Esophagus (tissue), 2 donors: ENCODE measurements at regions not wholly inside any gene's neighbourhood (a gene's known extent, or its start where the extent isn't known, plus 50 kb on each side); places are given as distances from the start of the nearest gene placed in this dataset.

Experiments used
- H3K27ac ChIP-seq, 2 donors: one replicate each; pipeline ENCODE4 v1.5.1; 2013; ENCODE audit warnings: low read depth in 2 of 2, mild to moderate bottlenecking in 2 of 2, inconsistent platforms in 1 of 2, low read length in 1 of 2, moderate library complexity in 1 of 2
- H3K27me3 ChIP-seq, 2 donors: one replicate each; pipeline ENCODE4 v1.6.1; 2013; ENCODE audit warnings: low read length in 2 of 2, control low read depth in 1 of 2, mild to moderate bottlenecking in 1 of 2; ENCODE audit not compliant: insufficient read depth in 2 of 2, control insufficient read depth in 1 of 2
- H3K36me3 ChIP-seq, 2 donors: one replicate each; pipeline ENCODE4 v1.6.1; 2013; ENCODE audit warnings: low read length in 1 of 2; ENCODE audit not compliant: control insufficient read depth in 2 of 2, insufficient read depth in 2 of 2
- H3K4me1 ChIP-seq, 2 donors: one replicate each; pipeline ENCODE4 v1.6.1; 2013; ENCODE audit warnings: low read length in 1 of 2; ENCODE audit not compliant: control insufficient read depth in 2 of 2, insufficient read depth in 2 of 2
- H3K4me3 ChIP-seq, 2 donors: one replicate each; pipeline ENCODE4 v1.5.1; 2013; ENCODE audit warnings: low read length in 2 of 2, mild to moderate bottlenecking in 2 of 2, low read depth in 1 of 2, moderate library complexity in 1 of 2
- H3K9me3 ChIP-seq, 2 donors: one replicate each; pipeline ENCODE4 v1.6.1; 2013; ENCODE audit warnings: mild to moderate bottlenecking in 2 of 2, low read depth in 1 of 2, low read length in 1 of 2, moderate library complexity in 1 of 2; ENCODE audit not compliant: control insufficient read depth in 2 of 2, insufficient read depth in 1 of 2
- WGBS, 2 donors: extraction: QIAGEN DNeasy Blood & Tissue Kit; methylation state at CpG; one replicate each; pipeline ENCODE4 v1.1.7; 2013; 5-methylcytosine and 5-hydroxymethylcytosine counted together
- donor health status: healthy with polysubstance abuse.
- donor health status: Bipolar disorder and iron deficiency.

GRCh38 chr2:220849433-220849832, 722.7 kb downstream of the EPHA4 start:
- WGBS, 2 donors, result 85 to 90% methylated on average over 5 of the region's 5 CpGs
- Histone ChIP-seq H3K36me3 (no peaks in the 10 kb centered on the region), H3K4me1 (no peaks in the 10 kb centered on the region), H3K4me3 (no peak overlapping the region), H3K27ac (no peak overlapping the region), H3K27me3 (no peaks in the 10 kb centered on the region), H3K9me3 (no peaks in the 10 kb centered on the region)

DNA sequence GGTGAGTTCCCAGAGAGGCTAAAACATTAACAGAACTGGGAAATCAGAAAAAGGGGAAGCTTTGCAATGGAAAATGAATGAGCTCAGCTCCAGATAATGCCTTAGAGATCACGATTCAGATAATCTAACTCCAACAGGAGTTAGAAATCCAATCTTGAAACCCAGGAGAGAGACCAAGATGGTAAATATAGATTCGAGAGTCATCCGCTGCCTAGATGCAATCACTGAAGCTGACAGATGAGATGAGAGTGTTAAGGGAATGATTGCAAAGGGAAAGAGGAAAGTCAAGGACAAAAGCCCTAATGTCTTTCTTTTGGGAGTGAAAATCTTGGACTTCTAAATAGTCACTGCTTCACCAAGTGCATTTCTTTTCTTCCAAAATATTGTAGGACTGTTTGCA, 722.0 kb downstream of the EPHA4 start:
- H3K36me3 ChIP-seq, result no peaks in the 10 kb centered on the region
- no peak overlapping the region for H3K27ac ChIP-seq
- no peaks in the 10 kb centered on the region for H3K27me3 ChIP-seq
- no peaks in the 10 kb centered on the region for H3K4me1 ChIP-seq
- WGBS, 2 donors, result 71 to 73% methylated on average over 3 of the region's 3 CpGs
- H3K9me3 ChIP-seq, result no peaks in the 10 kb centered on the region
- H3K4me3 ChIP-seq, result no peak overlapping the region

DNA sequence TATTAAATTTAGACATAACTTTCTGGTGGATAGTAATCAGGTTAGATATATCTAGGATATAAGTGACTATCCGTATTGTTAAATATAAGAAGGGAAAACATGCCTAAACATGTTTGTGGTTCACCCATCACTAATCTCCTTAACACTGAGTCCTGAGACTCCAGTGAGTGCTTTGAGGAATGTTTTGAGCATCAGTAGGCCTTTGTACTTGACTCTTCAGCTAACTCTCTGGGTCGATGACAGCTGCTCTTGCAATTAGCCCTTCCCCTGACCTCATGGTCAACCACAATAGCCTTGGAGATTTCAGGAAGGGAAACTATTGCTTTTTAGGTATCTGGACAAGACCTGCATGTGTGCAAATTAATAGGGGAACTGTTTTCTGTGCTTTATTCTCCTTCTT, 716.8 kb downstream of the EPHA4 start:
- no peaks in the 10 kb centered on the region for H3K9me3 ChIP-seq
- H3K27me3 ChIP-seq, result no peaks in the 10 kb centered on the region
- 37 to 59% methylated on average over 2 of the region's 2 CpGs for WGBS, 2 donors
- no peaks in the 10 kb centered on the region for H3K4me1 ChIP-seq
- no peak overlapping the region for H3K4me3 ChIP-seq
- no peak overlapping the region for H3K27ac ChIP-seq
- no peaks in the 10 kb centered on the region for H3K36me3 ChIP-seq

DNA sequence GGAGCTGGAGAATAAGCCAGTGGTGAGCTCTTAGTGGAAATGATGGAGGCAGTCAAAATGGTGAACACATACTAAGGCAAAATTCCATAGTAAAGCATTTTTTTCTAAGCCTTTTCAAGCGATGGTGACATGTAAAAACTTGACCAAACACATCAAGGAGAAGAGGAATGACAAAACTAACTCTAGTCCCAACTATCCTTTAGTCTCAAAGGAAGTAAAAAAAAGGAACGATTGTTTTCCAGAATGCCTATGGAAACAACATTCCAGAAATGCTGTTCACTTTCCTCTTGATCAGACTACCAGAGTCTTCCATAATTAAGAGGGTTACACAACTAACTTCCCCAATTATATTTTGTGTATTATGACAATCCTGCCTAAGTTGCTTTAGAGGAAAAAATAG, 715.6 kb downstream of the EPHA4 start:
- Histone ChIP-seq H3K36me3 (no peaks in the 10 kb centered on the region), H3K27ac (no peak overlapping the region), H3K4me1 (no peaks in the 10 kb centered on the region), H3K9me3 (no peaks in the 10 kb centered on the region), H3K27me3 (no peaks in the 10 kb centered on the region), H3K4me3 (no peak overlapping the region)
- 48 to 69% methylated on average over 2 of the region's 2 CpGs for WGBS, 2 donors

DNA sequence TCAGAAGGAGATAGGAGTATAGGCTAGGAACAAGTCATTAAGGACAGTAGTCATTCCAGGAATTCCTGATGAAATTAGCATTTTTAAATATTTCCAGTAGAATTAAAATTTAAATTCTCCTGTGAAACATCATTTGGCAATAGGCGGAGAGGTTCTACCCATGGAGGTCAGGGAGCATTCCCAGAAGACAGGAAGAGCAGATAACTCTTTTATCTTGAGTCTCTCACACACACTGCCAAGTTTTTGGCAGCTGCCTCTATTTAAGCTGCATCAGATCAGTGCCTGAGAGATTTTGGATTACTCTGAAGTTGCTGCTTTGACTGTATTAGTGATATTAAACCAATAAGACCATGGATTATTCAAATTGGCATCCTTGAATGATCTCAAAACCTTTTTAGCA, 714.7 kb downstream of the EPHA4 start:
- Histone ChIP-seq H3K27ac (no peak overlapping the region), H3K36me3 (no peaks in the 10 kb centered on the region), H3K4me3 (no peak overlapping the region), H3K27me3 (no peaks in the 10 kb centered on the region), H3K9me3 (no peaks in the 10 kb centered on the region), H3K4me1 (no peaks in the 10 kb centered on the region)
- 77 to 86% methylated on average over 1 of the region's 1 CpG for WGBS, 2 donors

- H3K9me3 ChIP-seq, result no peaks in the 10 kb centered on the region
- H3K27ac ChIP-seq, result no peak overlapping the region
- no peak overlapping the region for H3K4me3 ChIP-seq
- no peaks in the 10 kb centered on the region for H3K36me3 ChIP-seq
- WGBS, 2 donors, result 83 to 84% methylated on average over 2 of the region's 2 CpGs
- H3K4me1 ChIP-seq, result no peaks in the 10 kb centered on the region
- H3K27me3 ChIP-seq, result no peaks in the 10 kb centered on the region
Measured at GRCh38 chr2:220858101-220858500, 714.0 kb downstream of the EPHA4 start.

- Histone ChIP-seq H3K27me3 (no peaks in the 10 kb centered on the region), H3K4me1 (no peaks in the 10 kb centered on the region), H3K36me3 (no peaks in the 10 kb centered on the region), H3K9me3 (peaks cover 0 to 2% of the 10 kb centered on the region in 2 donors), H3K27ac (no peak overlapping the region), H3K4me3 (no peak overlapping the region)
- 76 to 80% methylated on average over 6 of the region's 6 CpGs for WGBS, 2 donors
Measured at GRCh38 chr2:220871909-220872308, 700.2 kb downstream of the EPHA4 start.

- H3K27me3 ChIP-seq, result no peaks in the 10 kb centered on the region
- no peaks in the 10 kb centered on the region for H3K36me3 ChIP-seq
- no peaks in the 10 kb centered on the region for H3K9me3 ChIP-seq
- H3K4me3 ChIP-seq, result no peak overlapping the region
- H3K27ac ChIP-seq, result no peak overlapping the region
- no peaks in the 10 kb centered on the region for H3K4me1 ChIP-seq
- WGBS, 2 donors, result 55 to 78% methylated on average over 3 of the region's 3 CpGs
Measured at GRCh38 chr2:220876080-220876824, 695.9 kb downstream of the EPHA4 start.

GRCh38 chr2:220877491-220877890, 694.6 kb downstream of the EPHA4 start:
- Histone ChIP-seq H3K27ac (no peak overlapping the region), H3K27me3 (no peaks in the 10 kb centered on the region), H3K36me3 (no peaks in the 10 kb centered on the region), H3K4me3 (no peak overlapping the region), H3K4me1 (no peaks in the 10 kb centered on the region), H3K9me3 (no peaks in the 10 kb centered on the region)
- 79 to 83% methylated on average over 2 of the region's 2 CpGs for WGBS, 2 donors

GRCh38 chr2:220877897-220878296, 694.2 kb downstream of the EPHA4 start:
- Histone ChIP-seq H3K4me1 (no peaks in the 10 kb centered on the region), H3K4me3 (no peak overlapping the region), H3K36me3 (no peaks in the 10 kb centered on the region), H3K9me3 (no peaks in the 10 kb centered on the region), H3K27ac (no peak overlapping the region), H3K27me3 (no peaks in the 10 kb centered on the region)
- 80 to 82% methylated on average over 4 of the region's 4 CpGs for WGBS, 2 donors
